GM23338 (cell line): ENCODE measurements at regions not wholly inside any gene's neighbourhood (a gene's known extent, or its start where the extent isn't known, plus 50 kb on each side); places are given as distances from the start of the nearest gene placed in this dataset.

Experiments used
- CREB1 ChIP-seq: fragments of 250-450 bp; sonication (Bioruptor Pico); IDR thresholded peaks from 2 replicates; pipeline ENCODE4 v1.5.0; 2020; ENCODE audit warnings: low read depth, mild to moderate bottlenecking, moderate library complexity
- EZH2 ChIP-seq: fragments of 200-600 bp; sonication (generic); IDR thresholded peaks from one replicate; pipeline ENCODE4 v1.8.0; 2017; ENCODE audit warnings: antibody characterized with exemption, mild to moderate bottlenecking, low read depth; ENCODE audit not compliant: unreplicated experiment
- EZH2phosphoT487 ChIP-seq: fragments of 200-600 bp; sonication (generic); IDR thresholded peaks from one replicate; pipeline ENCODE4 v1.8.1; 2018; ENCODE audit warnings: antibody characterized with exemption; ENCODE audit not compliant: unreplicated experiment
- JUNB ChIP-seq: IDR thresholded peaks from one replicate; pipeline ENCODE4 v1.6.1; 2016; ENCODE audit warnings: antibody characterized with exemption; ENCODE audit not compliant: unreplicated experiment
- TF ChIP-seq, protein P1 (sequence below), 2 experiments: fragments of 200-600 bp in 1 of 2; sonication (generic) in 1 of 2; conservative IDR thresholded peaks; 2 replicates each; pipeline versions ENCODE4 v1.5.1 to v1.6.1; 2016 to 2017; ENCODE audit warnings: antibody characterized with exemption in 2 of 2, low read depth in 2 of 2, mild to moderate bottlenecking in 2 of 2, moderate library complexity in 1 of 2
- TF ChIP-seq, protein P2 (sequence below): IDR thresholded peaks from one replicate; pipeline ENCODE4 v1.6.1; 2018; ENCODE audit warnings: antibody characterized with exemption; ENCODE audit not compliant: unreplicated experiment
- TF ChIP-seq, protein P3 (sequence below): fragments of 250-450 bp; sonication (Bioruptor Pico); IDR thresholded peaks from 2 replicates; pipeline ENCODE4 v1.5.0; 2020; ENCODE audit warnings: mild to moderate bottlenecking, moderate library complexity
- TF ChIP-seq, protein P4 (sequence below): IDR thresholded peaks from 2 replicates; pipeline ENCODE4 v1.6.1; 2016; ENCODE audit warnings: antibody characterized with exemption

DNA sequence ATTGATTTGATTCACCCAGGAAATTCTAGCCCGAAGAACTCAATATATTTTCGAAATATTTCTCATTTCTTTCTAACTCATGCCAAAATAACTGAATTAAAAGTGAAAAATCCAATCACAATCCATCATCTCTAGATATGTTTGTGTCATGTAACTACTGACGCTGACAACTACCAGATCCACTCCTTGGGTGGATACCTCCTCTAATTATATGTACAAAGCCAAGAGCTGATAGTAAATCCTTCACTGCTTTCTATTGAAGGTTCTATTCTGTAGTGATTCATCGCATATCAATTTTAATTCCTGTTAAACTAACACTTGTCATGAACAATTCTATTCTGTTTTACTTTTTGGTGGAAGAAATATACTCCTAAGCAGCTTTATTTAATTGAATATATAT lies 1056.6 kb upstream of the NXPH2 start:
- TF ChIP-seq, protein P1, sequence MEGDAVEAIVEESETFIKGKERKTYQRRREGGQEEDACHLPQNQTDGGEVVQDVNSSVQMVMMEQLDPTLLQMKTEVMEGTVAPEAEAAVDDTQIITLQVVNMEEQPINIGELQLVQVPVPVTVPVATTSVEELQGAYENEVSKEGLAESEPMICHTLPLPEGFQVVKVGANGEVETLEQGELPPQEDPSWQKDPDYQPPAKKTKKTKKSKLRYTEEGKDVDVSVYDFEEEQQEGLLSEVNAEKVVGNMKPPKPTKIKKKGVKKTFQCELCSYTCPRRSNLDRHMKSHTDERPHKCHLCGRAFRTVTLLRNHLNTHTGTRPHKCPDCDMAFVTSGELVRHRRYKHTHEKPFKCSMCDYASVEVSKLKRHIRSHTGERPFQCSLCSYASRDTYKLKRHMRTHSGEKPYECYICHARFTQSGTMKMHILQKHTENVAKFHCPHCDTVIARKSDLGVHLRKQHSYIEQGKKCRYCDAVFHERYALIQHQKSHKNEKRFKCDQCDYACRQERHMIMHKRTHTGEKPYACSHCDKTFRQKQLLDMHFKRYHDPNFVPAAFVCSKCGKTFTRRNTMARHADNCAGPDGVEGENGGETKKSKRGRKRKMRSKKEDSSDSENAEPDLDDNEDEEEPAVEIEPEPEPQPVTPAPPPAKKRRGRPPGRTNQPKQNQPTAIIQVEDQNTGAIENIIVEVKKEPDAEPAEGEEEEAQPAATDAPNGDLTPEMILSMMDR (conservative IDR thresholded peaks at IDR 0.05; ENCODE audit: low read depth in 2 of 2), result no peak
- TF ChIP-seq, protein P2, sequence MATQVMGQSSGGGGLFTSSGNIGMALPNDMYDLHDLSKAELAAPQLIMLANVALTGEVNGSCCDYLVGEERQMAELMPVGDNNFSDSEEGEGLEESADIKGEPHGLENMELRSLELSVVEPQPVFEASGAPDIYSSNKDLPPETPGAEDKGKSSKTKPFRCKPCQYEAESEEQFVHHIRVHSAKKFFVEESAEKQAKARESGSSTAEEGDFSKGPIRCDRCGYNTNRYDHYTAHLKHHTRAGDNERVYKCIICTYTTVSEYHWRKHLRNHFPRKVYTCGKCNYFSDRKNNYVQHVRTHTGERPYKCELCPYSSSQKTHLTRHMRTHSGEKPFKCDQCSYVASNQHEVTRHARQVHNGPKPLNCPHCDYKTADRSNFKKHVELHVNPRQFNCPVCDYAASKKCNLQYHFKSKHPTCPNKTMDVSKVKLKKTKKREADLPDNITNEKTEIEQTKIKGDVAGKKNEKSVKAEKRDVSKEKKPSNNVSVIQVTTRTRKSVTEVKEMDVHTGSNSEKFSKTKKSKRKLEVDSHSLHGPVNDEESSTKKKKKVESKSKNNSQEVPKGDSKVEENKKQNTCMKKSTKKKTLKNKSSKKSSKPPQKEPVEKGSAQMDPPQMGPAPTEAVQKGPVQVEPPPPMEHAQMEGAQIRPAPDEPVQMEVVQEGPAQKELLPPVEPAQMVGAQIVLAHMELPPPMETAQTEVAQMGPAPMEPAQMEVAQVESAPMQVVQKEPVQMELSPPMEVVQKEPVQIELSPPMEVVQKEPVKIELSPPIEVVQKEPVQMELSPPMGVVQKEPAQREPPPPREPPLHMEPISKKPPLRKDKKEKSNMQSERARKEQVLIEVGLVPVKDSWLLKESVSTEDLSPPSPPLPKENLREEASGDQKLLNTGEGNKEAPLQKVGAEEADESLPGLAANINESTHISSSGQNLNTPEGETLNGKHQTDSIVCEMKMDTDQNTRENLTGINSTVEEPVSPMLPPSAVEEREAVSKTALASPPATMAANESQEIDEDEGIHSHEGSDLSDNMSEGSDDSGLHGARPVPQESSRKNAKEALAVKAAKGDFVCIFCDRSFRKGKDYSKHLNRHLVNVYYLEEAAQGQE, result no peak
- TF ChIP-seq EZH2phosphoT487 (no peak), JUNB (no peak), CREB1 (CRISPR knock-in tag) (no peak), EZH2 (no peak)
- TF ChIP-seq, protein P3, sequence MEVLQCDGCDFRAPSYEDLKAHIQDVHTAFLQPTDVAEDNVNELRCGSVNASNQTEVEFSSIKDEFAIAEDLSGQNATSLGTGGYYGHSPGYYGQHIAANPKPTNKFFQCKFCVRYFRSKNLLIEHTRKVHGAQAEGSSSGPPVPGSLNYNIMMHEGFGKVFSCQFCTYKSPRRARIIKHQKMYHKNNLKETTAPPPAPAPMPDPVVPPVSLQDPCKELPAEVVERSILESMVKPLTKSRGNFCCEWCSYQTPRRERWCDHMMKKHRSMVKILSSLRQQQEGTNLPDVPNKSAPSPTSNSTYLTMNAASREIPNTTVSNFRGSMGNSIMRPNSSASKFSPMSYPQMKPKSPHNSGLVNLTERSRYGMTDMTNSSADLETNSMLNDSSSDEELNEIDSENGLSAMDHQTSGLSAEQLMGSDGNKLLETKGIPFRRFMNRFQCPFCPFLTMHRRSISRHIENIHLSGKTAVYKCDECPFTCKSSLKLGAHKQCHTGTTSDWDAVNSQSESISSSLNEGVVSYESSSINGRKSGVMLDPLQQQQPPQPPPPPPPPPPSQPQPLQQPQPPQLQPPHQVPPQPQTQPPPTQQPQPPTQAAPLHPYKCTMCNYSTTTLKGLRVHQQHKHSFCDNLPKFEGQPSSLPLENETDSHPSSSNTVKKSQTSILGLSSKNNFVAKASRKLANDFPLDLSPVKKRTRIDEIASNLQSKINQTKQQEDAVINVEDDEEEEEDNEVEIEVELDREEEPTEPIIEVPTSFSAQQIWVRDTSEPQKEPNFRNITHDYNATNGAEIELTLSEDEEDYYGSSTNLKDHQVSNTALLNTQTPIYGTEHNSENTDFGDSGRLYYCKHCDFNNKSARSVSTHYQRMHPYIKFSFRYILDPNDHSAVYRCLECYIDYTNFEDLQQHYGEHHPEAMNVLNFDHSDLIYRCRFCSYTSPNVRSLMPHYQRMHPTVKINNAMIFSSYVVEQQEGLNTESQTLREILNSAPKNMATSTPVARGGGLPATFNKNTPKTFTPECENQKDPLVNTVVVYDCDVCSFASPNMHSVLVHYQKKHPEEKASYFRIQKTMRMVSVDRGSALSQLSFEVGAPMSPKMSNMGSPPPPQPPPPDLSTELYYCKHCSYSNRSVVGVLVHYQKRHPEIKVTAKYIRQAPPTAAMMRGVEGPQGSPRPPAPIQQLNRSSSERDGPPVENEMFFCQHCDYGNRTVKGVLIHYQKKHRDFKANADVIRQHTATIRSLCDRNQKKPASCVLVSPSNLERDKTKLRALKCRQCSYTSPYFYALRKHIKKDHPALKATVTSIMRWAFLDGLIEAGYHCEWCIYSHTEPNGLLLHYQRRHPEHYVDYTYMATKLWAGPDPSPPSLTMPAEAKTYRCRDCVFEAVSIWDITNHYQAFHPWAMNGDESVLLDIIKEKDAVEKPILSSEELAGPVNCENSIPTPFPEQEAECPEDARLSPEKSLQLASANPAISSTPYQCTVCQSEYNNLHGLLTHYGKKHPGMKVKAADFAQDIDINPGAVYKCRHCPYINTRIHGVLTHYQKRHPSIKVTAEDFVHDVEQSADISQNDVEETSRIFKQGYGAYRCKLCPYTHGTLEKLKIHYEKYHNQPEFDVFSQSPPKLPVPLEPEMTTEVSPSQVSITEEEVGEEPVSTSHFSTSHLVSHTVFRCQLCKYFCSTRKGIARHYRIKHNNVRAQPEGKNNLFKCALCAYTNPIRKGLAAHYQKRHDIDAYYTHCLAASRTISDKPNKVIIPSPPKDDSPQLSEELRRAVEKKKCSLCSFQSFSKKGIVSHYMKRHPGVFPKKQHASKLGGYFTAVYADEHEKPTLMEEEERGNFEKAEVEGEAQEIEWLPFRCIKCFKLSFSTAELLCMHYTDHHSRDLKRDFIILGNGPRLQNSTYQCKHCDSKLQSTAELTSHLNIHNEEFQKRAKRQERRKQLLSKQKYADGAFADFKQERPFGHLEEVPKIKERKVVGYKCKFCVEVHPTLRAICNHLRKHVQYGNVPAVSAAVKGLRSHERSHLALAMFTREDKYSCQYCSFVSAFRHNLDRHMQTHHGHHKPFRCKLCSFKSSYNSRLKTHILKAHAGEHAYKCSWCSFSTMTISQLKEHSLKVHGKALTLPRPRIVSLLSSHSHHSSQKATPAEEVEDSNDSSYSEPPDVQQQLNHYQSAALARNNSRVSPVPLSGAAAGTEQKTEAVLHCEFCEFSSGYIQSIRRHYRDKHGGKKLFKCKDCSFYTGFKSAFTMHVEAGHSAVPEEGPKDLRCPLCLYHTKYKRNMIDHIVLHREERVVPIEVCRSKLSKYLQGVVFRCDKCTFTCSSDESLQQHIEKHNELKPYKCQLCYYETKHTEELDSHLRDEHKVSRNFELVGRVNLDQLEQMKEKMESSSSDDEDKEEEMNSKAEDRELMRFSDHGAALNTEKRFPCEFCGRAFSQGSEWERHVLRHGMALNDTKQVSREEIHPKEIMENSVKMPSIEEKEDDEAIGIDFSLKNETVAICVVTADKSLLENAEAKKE, result no peak
- TF ChIP-seq, protein P4, sequence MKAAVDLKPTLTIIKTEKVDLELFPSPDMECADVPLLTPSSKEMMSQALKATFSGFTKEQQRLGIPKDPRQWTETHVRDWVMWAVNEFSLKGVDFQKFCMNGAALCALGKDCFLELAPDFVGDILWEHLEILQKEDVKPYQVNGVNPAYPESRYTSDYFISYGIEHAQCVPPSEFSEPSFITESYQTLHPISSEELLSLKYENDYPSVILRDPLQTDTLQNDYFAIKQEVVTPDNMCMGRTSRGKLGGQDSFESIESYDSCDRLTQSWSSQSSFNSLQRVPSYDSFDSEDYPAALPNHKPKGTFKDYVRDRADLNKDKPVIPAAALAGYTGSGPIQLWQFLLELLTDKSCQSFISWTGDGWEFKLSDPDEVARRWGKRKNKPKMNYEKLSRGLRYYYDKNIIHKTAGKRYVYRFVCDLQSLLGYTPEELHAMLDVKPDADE, result no peak
